ENCODE measurements at regions not wholly inside any gene's neighbourhood (a gene's known extent, or its start where the extent isn't known, plus 50 kb on each side); places are given as distances from the start of the nearest gene placed in this dataset.

- H3K9ac ChIP-seq (ENCODE audit: low read depth in 1 of 2, low read length in 2 of 2) = no peak overlapping the region
- H3K4me1 ChIP-seq (ENCODE audit: control insufficient read depth in 2 of 2, insufficient read depth in 2 of 2, low read length in 2 of 2) = no peaks in the 10 kb centered on the region
- H3K9me3 ChIP-seq (ENCODE audit: control insufficient read depth in 2 of 2, low read length in 2 of 2) = no peaks in the 10 kb centered on the region
- no peak overlapping the region for H3K4me3 ChIP-seq (ENCODE audit: low read length in 2 of 2)
- H3K27me3 ChIP-seq (ENCODE audit: control insufficient read depth in 2 of 2, insufficient read depth in 2 of 2, low read length in 2 of 2) = no peaks in the 10 kb centered on the region
- H3K36me3 ChIP-seq (ENCODE audit: control insufficient read depth in 2 of 2, insufficient read depth in 2 of 2, low read length in 2 of 2) = no peaks in the 10 kb centered on the region
- H3K27ac ChIP-seq (ENCODE audit: low read depth in 2 of 2, low read length in 2 of 2) = no peak overlapping the region
Observed at GRCh38 chr10:121662945-121663917, 65.0 kb upstream of the FGFR2 start.

DNA sequence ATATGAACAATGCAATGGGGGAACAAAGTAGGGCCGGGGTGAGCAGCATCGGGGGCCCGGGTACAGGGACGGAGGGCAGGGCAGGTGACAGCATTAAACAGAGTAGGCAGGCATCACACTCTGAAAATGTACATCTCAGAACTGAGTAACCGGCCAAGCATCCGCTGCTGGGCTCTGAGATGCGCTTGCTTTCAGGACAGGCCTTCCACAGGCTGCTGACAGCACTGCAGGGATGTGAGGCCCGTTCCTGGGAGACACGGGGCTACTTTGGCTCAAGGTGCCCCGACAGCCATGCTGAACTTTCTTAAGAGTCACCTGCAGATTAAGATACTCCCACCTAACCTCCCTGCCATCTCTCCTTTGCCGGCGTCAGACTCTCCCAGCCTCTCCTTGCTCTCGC lies 64.3 kb upstream of the FGFR2 start:
- no peak overlapping the region for H3K9ac ChIP-seq (ENCODE audit: low read depth in 1 of 2, low read length in 2 of 2)
- H3K4me1 ChIP-seq (ENCODE audit: control insufficient read depth in 2 of 2, insufficient read depth in 2 of 2, low read length in 2 of 2) = no peaks in the 10 kb centered on the region
- H3K27ac ChIP-seq (ENCODE audit: low read depth in 2 of 2, low read length in 2 of 2) = no peak overlapping the region
- H3K9me3 ChIP-seq (ENCODE audit: control insufficient read depth in 2 of 2, low read length in 2 of 2) = no peaks in the 10 kb centered on the region
- H3K4me3 ChIP-seq (ENCODE audit: low read length in 2 of 2) = no peak overlapping the region
- H3K36me3 ChIP-seq (ENCODE audit: control insufficient read depth in 2 of 2, insufficient read depth in 2 of 2, low read length in 2 of 2) = no peaks in the 10 kb centered on the region
- no peaks in the 10 kb centered on the region for H3K27me3 ChIP-seq (ENCODE audit: control insufficient read depth in 2 of 2, insufficient read depth in 2 of 2, low read length in 2 of 2)

DNA sequence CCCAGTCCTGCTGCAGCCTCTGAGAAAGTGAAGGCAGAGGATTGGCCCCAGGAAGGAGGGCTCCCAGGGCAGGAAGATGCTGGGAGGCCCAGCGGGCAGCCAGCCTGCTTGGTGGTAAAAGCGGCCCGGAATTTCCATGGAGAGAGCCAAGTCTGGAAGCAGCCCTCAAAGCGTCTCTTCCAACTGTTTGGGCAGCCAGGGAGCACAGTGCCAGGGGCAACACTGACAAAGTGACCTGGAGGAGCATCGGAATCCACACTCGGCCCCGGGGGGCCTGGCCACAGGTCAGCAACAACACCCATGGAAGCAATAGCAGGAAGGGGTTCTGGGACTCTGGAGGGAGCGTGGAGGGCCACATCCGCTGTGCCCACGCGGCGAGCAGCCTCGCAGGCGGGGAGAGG lies 63.2 kb upstream of the FGFR2 start:
- no peak overlapping the region for H3K9ac ChIP-seq (ENCODE audit: low read depth in 1 of 2, low read length in 2 of 2)
- no peaks in the 10 kb centered on the region for H3K27me3 ChIP-seq (ENCODE audit: control insufficient read depth in 2 of 2, insufficient read depth in 2 of 2, low read length in 2 of 2)
- H3K4me3 ChIP-seq (ENCODE audit: low read length in 2 of 2) = no peak overlapping the region
- H3K9me3 ChIP-seq (ENCODE audit: control insufficient read depth in 2 of 2, low read length in 2 of 2) = no peaks in the 10 kb centered on the region
- no peaks in the 10 kb centered on the region for H3K4me1 ChIP-seq (ENCODE audit: control insufficient read depth in 2 of 2, insufficient read depth in 2 of 2, low read length in 2 of 2)
- H3K36me3 ChIP-seq (ENCODE audit: control insufficient read depth in 2 of 2, insufficient read depth in 2 of 2, low read length in 2 of 2) = no peaks in the 10 kb centered on the region
- no peak overlapping the region for H3K27ac ChIP-seq (ENCODE audit: low read depth in 2 of 2, low read length in 2 of 2)

- Histone ChIP-seq H3K4me1 (ENCODE audit: control insufficient read depth in 2 of 2, insufficient read depth in 2 of 2, low read length in 2 of 2) (no peaks in the 10 kb centered on the region), H3K9ac (ENCODE audit: low read depth in 1 of 2, low read length in 2 of 2) (no peak overlapping the region), H3K4me3 (ENCODE audit: low read length in 2 of 2) (no peak overlapping the region), H3K9me3 (ENCODE audit: control insufficient read depth in 2 of 2, low read length in 2 of 2) (no peaks in the 10 kb centered on the region), H3K27ac (ENCODE audit: low read depth in 2 of 2, low read length in 2 of 2) (no peak overlapping the region), H3K27me3 (ENCODE audit: control insufficient read depth in 2 of 2, insufficient read depth in 2 of 2, low read length in 2 of 2) (no peaks in the 10 kb centered on the region), H3K36me3 (ENCODE audit: control insufficient read depth in 2 of 2, insufficient read depth in 2 of 2, low read length in 2 of 2) (no peaks in the 10 kb centered on the region)
Observed at GRCh38 chr10:121659236-121659635, 61.0 kb upstream of the FGFR2 start.

GRCh38 chr10:121658611-121659010 lies 60.4 kb upstream of the FGFR2 start:
- no peaks in the 10 kb centered on the region for H3K27me3 ChIP-seq (ENCODE audit: control insufficient read depth in 2 of 2, insufficient read depth in 2 of 2, low read length in 2 of 2)
- H3K9ac ChIP-seq (ENCODE audit: low read depth in 1 of 2, low read length in 2 of 2) = no peak overlapping the region
- H3K36me3 ChIP-seq (ENCODE audit: control insufficient read depth in 2 of 2, insufficient read depth in 2 of 2, low read length in 2 of 2) = no peaks in the 10 kb centered on the region
- no peaks in the 10 kb centered on the region for H3K4me1 ChIP-seq (ENCODE audit: control insufficient read depth in 2 of 2, insufficient read depth in 2 of 2, low read length in 2 of 2)
- no peaks in the 10 kb centered on the region for H3K9me3 ChIP-seq (ENCODE audit: control insufficient read depth in 2 of 2, low read length in 2 of 2)
- no peak overlapping the region for H3K4me3 ChIP-seq (ENCODE audit: low read length in 2 of 2)
- H3K27ac ChIP-seq (ENCODE audit: low read depth in 2 of 2, low read length in 2 of 2) = no peak overlapping the region

- no peak overlapping the region for H3K4me3 ChIP-seq (ENCODE audit: low read length in 2 of 2)
- H3K27ac ChIP-seq (ENCODE audit: low read depth in 2 of 2, low read length in 2 of 2) = no peak overlapping the region
- no peaks in the 10 kb centered on the region for H3K36me3 ChIP-seq (ENCODE audit: control insufficient read depth in 2 of 2, insufficient read depth in 2 of 2, low read length in 2 of 2)
- H3K9me3 ChIP-seq (ENCODE audit: control insufficient read depth in 2 of 2, low read length in 2 of 2) = no peaks in the 10 kb centered on the region
- H3K4me1 ChIP-seq (ENCODE audit: control insufficient read depth in 2 of 2, insufficient read depth in 2 of 2, low read length in 2 of 2) = no peaks in the 10 kb centered on the region
- no peak overlapping the region for H3K9ac ChIP-seq (ENCODE audit: low read depth in 1 of 2, low read length in 2 of 2)
- no peaks in the 10 kb centered on the region for H3K27me3 ChIP-seq (ENCODE audit: control insufficient read depth in 2 of 2, insufficient read depth in 2 of 2, low read length in 2 of 2)
Observed at GRCh38 chr10:121658111-121658510, 59.9 kb upstream of the FGFR2 start.

- Histone ChIP-seq H3K4me1 (ENCODE audit: control insufficient read depth in 2 of 2, insufficient read depth in 2 of 2, low read length in 2 of 2) (no peaks in the 10 kb centered on the region), H3K9ac (ENCODE audit: low read depth in 1 of 2, low read length in 2 of 2) (no peak overlapping the region), H3K27ac (ENCODE audit: low read depth in 2 of 2, low read length in 2 of 2) (no peak overlapping the region), H3K27me3 (ENCODE audit: control insufficient read depth in 2 of 2, insufficient read depth in 2 of 2, low read length in 2 of 2) (no peaks in the 10 kb centered on the region), H3K36me3 (ENCODE audit: control insufficient read depth in 2 of 2, insufficient read depth in 2 of 2, low read length in 2 of 2) (no peaks in the 10 kb centered on the region), H3K9me3 (ENCODE audit: control insufficient read depth in 2 of 2, low read length in 2 of 2) (no peaks in the 10 kb centered on the region), H3K4me3 (ENCODE audit: low read length in 2 of 2) (no peak overlapping the region)
Observed at GRCh38 chr10:121655254-121656144, 57.3 kb upstream of the FGFR2 start.

- H3K4me3 ChIP-seq (ENCODE audit: low read length in 2 of 2) = no peak overlapping the region
- H3K36me3 ChIP-seq (ENCODE audit: control insufficient read depth in 2 of 2, insufficient read depth in 2 of 2, low read length in 2 of 2) = no peaks in the 10 kb centered on the region
- H3K9ac ChIP-seq (ENCODE audit: low read depth in 1 of 2, low read length in 2 of 2) = no peak overlapping the region
- H3K4me1 ChIP-seq (ENCODE audit: control insufficient read depth in 2 of 2, insufficient read depth in 2 of 2, low read length in 2 of 2) = no peaks in the 10 kb centered on the region
- H3K27ac ChIP-seq (ENCODE audit: low read depth in 2 of 2, low read length in 2 of 2) = no peak overlapping the region
- H3K9me3 ChIP-seq (ENCODE audit: control insufficient read depth in 2 of 2, low read length in 2 of 2) = no peaks in the 10 kb centered on the region
- no peaks in the 10 kb centered on the region for H3K27me3 ChIP-seq (ENCODE audit: control insufficient read depth in 2 of 2, insufficient read depth in 2 of 2, low read length in 2 of 2)
Observed at GRCh38 chr10:121654021-121654545, 55.8 kb upstream of the FGFR2 start.

- Histone ChIP-seq H3K9me3 (ENCODE audit: control insufficient read depth in 2 of 2, low read length in 2 of 2) (no peaks in the 10 kb centered on the region), H3K9ac (ENCODE audit: low read depth in 1 of 2, low read length in 2 of 2) (no peak overlapping the region), H3K4me1 (ENCODE audit: control insufficient read depth in 2 of 2, insufficient read depth in 2 of 2, low read length in 2 of 2) (no peaks in the 10 kb centered on the region), H3K27me3 (ENCODE audit: control insufficient read depth in 2 of 2, insufficient read depth in 2 of 2, low read length in 2 of 2) (no peaks in the 10 kb centered on the region), H3K36me3 (ENCODE audit: control insufficient read depth in 2 of 2, insufficient read depth in 2 of 2, low read length in 2 of 2) (no peaks in the 10 kb centered on the region), H3K27ac (ENCODE audit: low read depth in 2 of 2, low read length in 2 of 2) (no peak overlapping the region), H3K4me3 (ENCODE audit: low read length in 2 of 2) (no peak overlapping the region)
Observed at GRCh38 chr10:121653608-121654007, 55.4 kb upstream of the FGFR2 start.

- Histone ChIP-seq H3K9me3 (ENCODE audit: control insufficient read depth in 2 of 2, low read length in 2 of 2) (no peaks in the 10 kb centered on the region), H3K36me3 (ENCODE audit: control insufficient read depth in 2 of 2, insufficient read depth in 2 of 2, low read length in 2 of 2) (no peaks in the 10 kb centered on the region), H3K9ac (ENCODE audit: low read depth in 1 of 2, low read length in 2 of 2) (no peak overlapping the region), H3K4me3 (ENCODE audit: low read length in 2 of 2) (no peak overlapping the region), H3K4me1 (ENCODE audit: control insufficient read depth in 2 of 2, insufficient read depth in 2 of 2, low read length in 2 of 2) (no peaks in the 10 kb centered on the region), H3K27ac (ENCODE audit: low read depth in 2 of 2, low read length in 2 of 2) (no peak overlapping the region), H3K27me3 (ENCODE audit: control insufficient read depth in 2 of 2, insufficient read depth in 2 of 2, low read length in 2 of 2) (peaks cover 0 to 4% of the 10 kb centered on the region in 2 donors)
Observed at GRCh38 chr10:121648493-121648892, 50.2 kb upstream of the FGFR2 start.

Measured in mucosa of rectum (tissue), 2 donors.